LNCAP (cell line): ENCODE measurements at regions not wholly inside any gene's neighbourhood (a gene's known extent, or its start where the extent isn't known, plus 50 kb on each side); places are given as distances from the start of the nearest gene placed in this dataset.

Experiments used
- TF ChIP-seq, protein P1 (sequence below): fragments of 450-650 bp; IDR thresholded peaks from 2 replicates; pipeline ENCODE4 v1.5.1; 2017; ENCODE audit warnings: mild to moderate bottlenecking

DNA sequence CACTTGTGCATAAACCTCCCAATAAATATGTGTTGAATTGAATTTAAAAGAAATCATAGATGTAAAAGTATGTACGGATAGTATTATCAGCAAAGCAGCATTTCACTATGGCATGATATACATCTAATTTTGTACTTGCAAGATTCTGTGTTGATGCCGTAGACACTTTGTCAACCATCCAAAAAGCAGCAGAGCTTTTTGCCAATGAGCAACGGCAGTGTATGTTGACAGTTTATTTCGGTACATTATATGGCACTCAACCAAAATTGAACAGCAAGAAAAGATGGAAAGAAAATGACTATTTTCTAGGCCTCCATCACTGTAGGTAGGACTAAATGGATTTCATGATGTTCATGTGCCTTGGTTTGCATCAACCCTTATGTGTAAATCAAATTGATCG, 543.7 kb downstream of the DACH1 start:
- TF ChIP-seq, protein P1, sequence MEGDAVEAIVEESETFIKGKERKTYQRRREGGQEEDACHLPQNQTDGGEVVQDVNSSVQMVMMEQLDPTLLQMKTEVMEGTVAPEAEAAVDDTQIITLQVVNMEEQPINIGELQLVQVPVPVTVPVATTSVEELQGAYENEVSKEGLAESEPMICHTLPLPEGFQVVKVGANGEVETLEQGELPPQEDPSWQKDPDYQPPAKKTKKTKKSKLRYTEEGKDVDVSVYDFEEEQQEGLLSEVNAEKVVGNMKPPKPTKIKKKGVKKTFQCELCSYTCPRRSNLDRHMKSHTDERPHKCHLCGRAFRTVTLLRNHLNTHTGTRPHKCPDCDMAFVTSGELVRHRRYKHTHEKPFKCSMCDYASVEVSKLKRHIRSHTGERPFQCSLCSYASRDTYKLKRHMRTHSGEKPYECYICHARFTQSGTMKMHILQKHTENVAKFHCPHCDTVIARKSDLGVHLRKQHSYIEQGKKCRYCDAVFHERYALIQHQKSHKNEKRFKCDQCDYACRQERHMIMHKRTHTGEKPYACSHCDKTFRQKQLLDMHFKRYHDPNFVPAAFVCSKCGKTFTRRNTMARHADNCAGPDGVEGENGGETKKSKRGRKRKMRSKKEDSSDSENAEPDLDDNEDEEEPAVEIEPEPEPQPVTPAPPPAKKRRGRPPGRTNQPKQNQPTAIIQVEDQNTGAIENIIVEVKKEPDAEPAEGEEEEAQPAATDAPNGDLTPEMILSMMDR, result no peak

DNA sequence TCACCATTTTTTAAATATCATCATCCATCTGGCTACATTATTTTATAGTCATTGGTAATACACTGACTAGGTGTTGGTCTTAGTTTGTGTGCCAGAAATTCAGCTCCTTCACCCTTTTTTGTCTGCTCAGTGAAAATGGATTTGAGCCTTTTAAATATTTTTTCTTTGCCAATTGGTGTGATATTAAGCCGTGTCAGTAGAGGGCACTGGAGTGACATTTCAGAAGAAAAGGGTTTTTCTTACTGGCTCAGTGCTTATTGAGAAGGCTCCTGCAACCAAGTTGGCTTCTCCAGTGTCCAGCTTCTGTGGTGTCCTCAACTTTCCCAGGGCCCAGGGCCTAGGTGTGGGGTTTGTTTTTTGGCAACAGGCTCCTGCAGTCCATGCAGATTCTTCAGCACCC, 546.6 kb downstream of the DACH1 start:
- TF ChIP-seq, protein P1, result peak; percentile 15; the same call in 1 of the 2 replicates

DNA sequence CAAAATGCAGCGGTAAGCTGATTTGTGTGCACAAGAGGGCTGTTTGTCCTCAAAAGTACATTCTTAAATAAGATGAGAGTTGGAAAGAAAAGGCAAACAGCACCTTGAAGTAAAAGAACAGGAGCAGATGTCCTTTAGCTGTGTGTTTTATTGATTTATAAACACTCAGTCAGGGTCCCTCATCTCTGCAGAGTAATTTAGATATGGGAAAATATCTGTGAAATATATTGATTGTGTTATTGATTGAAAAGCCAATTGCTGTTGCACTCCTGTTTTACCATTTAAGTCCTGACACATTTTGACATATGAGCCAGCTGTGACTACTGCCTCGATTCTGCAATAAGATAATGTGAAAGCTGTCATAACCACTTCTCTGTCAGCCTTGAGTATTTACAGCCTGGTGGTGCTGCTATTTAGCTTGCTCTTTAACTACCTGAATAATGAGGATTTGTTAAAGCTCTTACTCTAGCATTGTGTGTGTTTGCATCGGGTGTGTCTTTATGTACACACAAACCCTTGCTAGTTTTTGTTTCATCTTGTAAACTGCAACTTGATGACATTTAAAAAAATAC, 550.1 kb downstream of the DACH1 start:
- TF ChIP-seq, protein P1, result no peak

DNA sequence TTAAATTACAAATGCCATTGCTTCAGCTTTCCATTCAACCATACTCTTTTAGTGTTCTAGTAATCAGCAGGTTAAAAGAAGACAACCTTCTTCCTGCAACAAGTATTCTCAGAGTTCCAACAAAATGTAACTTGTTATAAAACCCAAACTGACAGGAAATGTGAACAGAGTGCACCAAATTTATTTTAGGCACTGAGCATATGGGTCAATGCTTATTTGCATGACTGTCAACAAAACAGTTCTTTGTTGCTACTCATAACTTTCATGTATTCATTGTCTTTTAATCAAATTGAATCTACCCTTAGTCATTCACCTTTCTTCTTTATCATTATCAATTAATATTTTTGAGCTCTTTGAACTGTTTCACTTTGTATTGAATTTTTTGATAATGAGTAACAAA, 554.1 kb downstream of the DACH1 start:
- TF ChIP-seq, protein P1, result no peak

DNA sequence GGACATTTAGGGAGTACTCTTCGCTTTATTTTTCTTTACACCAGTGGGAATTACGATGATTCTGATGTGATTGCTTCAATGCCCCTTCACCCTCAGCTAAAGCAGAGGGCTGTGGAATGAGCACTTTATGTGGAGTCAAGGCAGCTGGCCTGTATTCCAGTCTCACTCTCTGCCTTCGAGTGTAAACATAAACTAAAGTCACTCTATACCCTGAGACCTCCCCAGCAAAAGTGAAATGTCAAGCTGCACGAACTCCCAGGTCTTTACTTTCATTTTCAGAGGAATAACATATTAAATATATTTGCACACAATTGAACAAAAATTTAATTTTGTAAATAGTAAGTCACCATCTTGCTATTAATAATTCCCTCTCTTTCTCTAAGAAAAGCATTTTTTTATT, 557.1 kb downstream of the DACH1 start:
- TF ChIP-seq, protein P1, result no peak

DNA sequence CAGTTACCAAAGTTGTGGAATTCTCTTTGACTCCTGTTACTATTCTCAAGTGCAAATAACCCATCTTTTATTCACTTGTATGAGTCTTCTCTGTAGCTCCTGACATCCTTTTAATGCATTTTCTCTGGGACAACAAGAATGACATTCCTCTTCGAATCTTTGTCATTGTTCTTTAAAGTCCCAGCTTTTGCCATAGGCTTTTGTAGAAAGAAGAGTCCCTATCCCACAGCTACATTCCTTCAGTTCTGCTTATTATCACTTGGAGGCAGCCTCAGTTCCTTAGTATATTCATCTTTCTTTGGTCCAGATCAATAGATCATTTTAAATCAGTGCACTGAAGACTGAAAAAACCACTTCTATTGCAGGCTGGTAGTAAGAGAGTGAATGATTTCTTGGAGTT, 560.2 kb downstream of the DACH1 start:
- TF ChIP-seq, protein P1, result no peak

DNA sequence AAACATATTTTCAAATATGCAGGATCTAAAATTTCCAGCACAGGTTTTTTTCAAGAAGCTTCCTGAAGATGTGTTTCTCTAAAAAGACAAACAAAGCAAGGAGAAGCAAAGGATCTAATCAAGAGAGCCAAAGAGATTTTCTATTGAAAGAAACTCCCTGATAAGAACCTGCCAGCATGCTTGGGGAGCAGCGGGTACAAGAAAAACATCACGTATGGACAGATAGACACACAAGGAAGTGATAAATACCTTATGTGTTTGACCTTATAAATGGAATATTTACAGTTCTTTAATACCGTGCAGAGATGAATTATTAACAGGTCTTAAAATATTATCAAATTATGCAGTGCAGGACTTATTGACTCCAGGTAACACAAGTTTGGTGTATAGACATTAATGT, 562.1 kb downstream of the DACH1 start:
- TF ChIP-seq, protein P1, result no peak

DNA sequence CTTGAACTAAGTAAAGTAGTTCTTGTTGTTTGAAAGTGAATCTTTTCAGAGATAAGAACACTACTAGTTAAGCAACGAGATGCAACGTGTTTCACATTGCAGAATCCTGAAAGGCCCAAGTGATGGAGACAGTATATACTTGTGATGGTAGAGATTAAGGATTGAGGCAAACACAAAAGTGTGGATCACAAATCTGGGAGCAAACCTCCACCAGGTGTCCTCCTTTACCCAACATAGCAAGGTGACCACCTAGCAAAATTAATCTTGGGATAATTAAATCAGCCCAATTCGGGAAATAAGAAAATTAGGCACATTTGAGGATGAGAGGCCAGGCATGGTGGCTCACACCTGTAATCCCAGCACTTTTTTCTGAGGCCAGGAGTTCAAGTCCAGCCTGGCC, 563.9 kb downstream of the DACH1 start:
- TF ChIP-seq, protein P1, result peak; percentile 11; the same call in 1 of the 2 replicates
